ENCODE measurements at regions not wholly inside any gene's neighbourhood (a gene's known extent, or its start where the extent isn't known, plus 50 kb on each side); places are given as distances from the start of the nearest gene placed in this dataset.
"Not testable (repeated sequence)": the region's sequence is repeated elsewhere in the genome, so short reads cannot be mapped to it uniquely, and the experiment has no call there.

- in situ Hi-C loops (cut with HindIII; ENCODE audit: low sequenced_read_pairs), result no loop called here
These were observed 62.6 kb downstream of the PLXNA1 start for GRCh38 chr3:127045435-127046045.

GRCh38 chr3:127046690-127047089, 63.8 kb downstream of the PLXNA1 start:
- in situ Hi-C loops (cut with HindIII; ENCODE audit: low sequenced_read_pairs), result not testable (repeated sequence)

- in situ Hi-C loops (cut with HindIII; ENCODE audit: low sequenced_read_pairs), result no loop called here
These were observed 66.5 kb downstream of the PLXNA1 start for GRCh38 chr3:127049393-127049792.

GRCh38 chr3:127050733-127051132, 67.8 kb downstream of the PLXNA1 start:
- in situ Hi-C loops (cut with HindIII; ENCODE audit: low sequenced_read_pairs), result no loop called here

DNA sequence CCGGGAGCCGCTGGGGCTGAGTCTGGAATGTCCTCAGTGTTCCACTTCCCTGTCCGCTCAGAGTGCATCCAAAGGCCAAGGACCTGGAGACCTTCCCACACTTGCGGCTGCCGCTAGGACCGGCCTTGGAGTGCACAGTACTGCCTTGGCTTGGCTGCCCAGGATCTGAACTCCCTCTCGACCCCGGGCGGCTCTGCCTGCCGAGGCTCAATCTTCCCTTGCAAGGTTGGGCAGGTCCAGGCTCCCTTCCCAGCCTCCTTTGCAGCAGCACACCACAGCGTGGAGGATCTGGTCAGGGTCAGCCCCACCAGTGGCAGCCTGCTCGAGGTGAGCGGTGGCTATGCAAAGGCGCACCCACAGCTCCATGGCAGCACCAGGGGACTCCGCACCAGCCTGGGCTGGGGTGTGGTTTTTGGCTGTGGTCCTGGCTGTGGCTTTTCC, 69.2 kb downstream of the PLXNA1 start:
- in situ Hi-C loops (cut with HindIII; ENCODE audit: low sequenced_read_pairs), result no loop called here

DNA sequence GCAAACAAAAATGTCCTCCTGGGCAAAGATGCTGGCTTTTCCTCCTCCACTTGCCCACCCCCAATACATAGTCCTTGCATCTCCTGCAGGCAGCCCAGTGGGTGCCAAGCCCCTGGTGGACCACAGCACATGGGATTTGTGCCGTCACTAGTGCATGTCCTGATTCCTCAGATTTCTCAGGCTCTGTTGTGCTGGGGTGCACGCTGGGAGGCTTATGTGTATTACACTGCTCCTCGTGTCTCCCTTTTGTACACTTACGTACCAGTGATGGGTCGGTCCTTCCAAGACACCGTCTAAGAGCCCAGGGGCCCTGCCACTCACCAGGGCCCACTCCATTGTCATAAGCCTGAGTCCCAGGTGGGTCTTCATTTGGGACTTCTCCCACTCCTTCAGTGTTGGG, 70.1 kb downstream of the PLXNA1 start:
- in situ Hi-C loops (cut with HindIII; ENCODE audit: low sequenced_read_pairs), result no loop called here

DNA sequence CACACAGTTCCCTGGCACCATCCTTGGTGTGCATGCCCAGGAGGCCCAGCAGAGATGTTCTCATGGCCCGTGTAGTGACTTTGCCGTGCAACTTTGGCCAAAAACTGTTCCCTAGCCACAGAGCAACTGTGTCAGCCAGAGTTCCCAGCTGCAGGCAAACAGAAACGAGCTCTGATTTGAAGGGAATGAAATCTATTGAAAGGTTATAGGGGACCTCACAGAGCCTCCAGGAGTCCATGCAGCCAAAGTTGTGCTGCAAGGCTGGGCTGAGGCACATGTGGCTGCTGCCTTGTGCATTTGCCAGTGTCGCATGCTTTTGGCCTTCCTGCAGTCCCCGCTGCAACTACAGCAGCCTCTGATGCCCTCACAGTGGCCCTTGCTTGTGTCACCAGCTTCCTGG, 70.5 kb downstream of the PLXNA1 start:
- in situ Hi-C loops (cut with HindIII; ENCODE audit: low sequenced_read_pairs), result no loop called here

GRCh38 chr3:127053979-127054378, 71.1 kb downstream of the PLXNA1 start:
- in situ Hi-C loops (cut with HindIII; ENCODE audit: low sequenced_read_pairs), result no loop called here

- in situ Hi-C loops (cut with HindIII; ENCODE audit: low sequenced_read_pairs), result loop anchor here (5.0 kb wide), 1 partner anchor 66 kb away; no protein-coding TSS in a partner anchor
These were observed 73.4 kb downstream of the PLXNA1 start for GRCh38 chr3:127056281-127056680.

DNA sequence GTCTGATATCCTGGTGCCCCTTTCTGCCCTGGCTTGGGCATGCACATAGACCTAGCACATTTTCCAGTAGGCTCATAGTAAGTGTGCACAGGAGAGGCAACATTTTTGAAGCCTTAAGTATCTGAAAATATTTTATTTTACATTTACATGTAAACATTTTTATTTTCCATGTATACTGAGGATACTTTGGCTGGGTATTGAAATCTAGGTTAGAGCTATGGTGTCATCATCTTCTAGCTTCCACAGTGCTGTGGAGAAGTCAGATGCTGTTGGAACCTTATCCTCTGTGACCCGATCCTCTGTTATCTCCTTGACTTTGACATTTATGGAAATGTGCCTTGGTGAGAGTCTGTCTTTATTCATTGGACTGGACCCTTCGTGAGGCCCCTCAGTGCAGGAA, 74.1 kb downstream of the PLXNA1 start:
- in situ Hi-C loops (cut with HindIII; ENCODE audit: low sequenced_read_pairs), result loop anchor here (5.0 kb wide), 1 partner anchor 65 kb away; no protein-coding TSS in a partner anchor

DNA sequence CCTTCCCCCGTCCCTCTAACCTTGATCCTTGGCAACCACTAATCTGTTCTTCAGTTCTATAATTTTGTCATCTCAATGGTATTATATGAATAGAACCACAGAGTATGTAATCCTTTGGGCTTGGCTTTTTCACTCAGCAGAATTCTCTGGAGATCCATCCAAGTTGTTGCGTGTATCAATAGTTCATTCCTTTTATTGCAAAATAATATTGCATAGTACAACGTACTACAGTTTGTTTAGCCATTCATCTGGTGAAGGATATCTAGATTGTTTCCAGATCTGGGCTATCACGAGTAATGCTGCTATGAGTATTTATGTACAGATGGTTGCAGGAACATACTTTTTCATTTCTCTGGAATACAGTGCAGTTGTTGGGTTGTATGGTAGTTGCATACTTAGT, 76.2 kb downstream of the PLXNA1 start:
- in situ Hi-C loops (cut with HindIII; ENCODE audit: low sequenced_read_pairs), result loop anchor here (5.0 kb wide), 1 partner anchor 63 kb away; no protein-coding TSS in a partner anchor

DNA sequence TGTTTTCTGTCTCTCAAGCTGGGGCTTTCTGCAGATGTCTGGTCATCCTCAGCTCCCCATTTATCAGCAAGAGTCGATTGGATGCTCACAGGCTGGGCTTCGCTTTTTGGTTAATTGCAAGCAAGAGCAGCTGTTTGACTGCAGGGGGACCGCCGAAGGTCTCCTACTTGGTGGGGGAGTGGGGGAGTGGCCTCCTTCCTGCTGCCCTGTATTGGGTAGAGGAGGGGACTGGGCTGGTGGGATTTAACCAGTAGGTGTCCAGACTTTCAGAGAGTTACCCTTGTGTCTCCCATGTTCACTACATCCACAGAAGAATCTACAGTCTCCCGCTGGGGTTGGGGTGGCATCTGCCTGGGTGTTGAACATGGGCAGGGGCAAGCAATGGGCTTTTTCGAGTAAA, 78.7 kb downstream of the PLXNA1 start:
- in situ Hi-C loops (cut with HindIII; ENCODE audit: low sequenced_read_pairs), result no loop called here

GRCh38 chr3:127062926-127063325, 80.0 kb downstream of the PLXNA1 start:
- in situ Hi-C loops (cut with HindIII; ENCODE audit: low sequenced_read_pairs), result no loop called here

GRCh38 chr3:127063916-127064315, 81.0 kb downstream of the PLXNA1 start:
- in situ Hi-C loops (cut with HindIII; ENCODE audit: low sequenced_read_pairs), result no loop called here

DNA sequence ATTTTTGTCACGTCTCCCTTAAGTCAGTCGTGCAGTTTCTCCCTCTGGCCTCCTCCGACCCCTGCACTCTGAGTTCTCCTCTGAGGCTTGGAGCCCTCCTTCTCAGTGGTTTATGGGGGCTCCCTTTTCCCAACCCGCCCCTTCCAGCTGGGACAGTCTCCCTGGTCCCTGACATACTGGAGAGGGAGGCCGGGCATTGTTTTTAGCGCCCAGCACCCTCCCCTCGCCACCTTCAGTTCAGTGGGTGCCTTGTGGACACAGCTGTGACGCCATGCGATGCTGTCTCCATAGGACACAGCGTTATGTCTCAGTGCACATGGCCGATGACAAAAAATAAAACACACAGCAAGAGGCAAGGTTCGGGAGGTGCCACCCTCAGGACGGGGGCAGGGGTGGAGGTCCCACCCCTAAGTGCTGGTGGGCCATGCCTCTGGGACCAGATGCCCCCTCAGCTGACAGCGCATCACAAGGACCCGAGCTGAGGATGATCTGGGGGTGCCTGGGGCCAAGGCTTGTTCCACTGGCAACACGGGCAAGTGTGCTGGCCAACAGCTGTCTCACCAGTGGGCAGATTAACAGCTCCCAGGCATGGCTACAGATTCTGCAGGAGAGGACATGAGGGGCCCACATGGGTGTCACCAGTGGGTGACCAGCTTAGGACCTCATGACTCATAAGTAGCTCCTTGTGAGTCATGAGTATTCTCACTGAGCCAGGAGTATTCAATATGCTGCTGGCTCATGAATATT, 81.6 kb downstream of the PLXNA1 start:
- in situ Hi-C loops (cut with HindIII; ENCODE audit: low sequenced_read_pairs), result no loop called here

GRCh38 chr3:127065138-127065427, 82.2 kb downstream of the PLXNA1 start:
- in situ Hi-C loops (cut with HindIII; ENCODE audit: low sequenced_read_pairs), result no loop called here

- in situ Hi-C loops (cut with HindIII; ENCODE audit: low sequenced_read_pairs), result no loop called here
These were observed 82.8 kb downstream of the PLXNA1 start for GRCh38 chr3:127065561-127066290.

GRCh38 chr3:127066635-127067034, 83.7 kb downstream of the PLXNA1 start:
- in situ Hi-C loops (cut with HindIII; ENCODE audit: low sequenced_read_pairs), result no loop called here

DNA sequence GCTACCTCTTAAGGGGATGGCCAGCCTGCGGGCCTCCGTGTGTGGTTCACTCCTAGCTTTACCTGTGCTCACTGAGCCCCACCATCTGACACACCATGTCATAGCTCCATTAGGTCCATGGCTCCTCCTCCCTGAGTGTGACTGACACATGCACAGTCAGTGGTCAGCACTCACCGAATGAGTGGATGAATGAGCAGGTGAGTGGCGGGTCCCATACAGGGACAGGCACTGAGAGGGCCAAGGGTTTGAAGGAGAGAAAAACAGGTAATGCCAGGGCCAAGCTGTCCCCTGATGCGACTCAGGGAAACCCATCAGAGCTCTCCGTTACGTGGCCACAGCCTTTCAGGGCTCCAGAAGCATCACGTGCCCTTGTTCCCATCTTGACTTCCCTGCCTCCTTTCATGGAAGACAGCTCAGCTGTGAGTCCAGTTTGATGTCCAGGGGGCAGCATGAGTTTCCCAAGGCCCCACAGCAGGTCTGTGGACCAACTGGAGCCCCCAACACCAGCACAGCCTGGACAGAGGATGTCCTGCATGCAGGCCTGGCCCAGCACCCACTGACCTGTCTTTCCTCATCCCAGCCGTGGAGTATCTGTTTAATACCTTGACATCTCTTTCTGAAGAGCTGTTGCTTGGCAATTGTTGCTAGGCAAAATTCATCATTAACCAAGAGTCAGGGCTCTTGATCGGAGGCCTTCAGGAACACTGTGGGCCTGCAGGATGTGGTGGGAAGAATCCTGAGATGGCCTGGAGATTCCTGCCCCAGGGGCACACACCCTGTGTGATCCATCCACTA, 84.4 kb downstream of the PLXNA1 start:
- in situ Hi-C loops (cut with HindIII; ENCODE audit: low sequenced_read_pairs), result no loop called here

DNA sequence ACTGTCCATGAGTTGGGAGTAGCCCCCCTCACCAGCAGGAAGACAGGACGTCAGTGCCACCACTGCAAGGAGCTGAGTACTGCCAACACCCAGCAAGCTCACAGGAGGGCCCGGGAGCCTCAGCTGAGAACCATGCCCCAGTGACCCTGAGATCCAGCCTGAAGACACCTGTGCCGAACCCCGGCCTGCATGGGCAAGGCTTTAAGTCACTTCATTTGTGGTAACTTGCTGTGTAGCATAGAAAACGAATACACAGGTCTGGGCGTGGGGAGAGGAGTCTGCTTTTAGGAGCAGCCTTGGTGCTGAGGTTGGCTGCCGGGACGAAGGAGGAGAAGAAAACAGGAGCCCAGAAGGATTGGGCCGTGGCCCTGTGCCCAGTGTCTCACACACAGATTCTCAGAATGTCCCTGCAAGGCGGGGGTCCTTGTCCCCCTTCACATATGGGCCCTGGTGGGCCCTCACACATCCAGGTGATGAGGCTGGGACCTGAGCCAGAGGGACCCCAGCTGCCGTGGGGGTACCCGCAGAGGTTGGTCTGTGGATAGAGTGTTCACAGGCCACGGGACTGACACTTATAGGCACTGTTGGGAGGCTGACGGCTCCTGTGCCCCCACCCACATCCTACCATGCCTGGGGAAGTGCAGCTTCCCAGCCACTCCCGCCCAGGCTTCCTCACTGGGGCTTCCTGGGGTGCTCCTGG, 85.3 kb downstream of the PLXNA1 start:
- in situ Hi-C loops (cut with HindIII; ENCODE audit: low sequenced_read_pairs), result no loop called here

DNA sequence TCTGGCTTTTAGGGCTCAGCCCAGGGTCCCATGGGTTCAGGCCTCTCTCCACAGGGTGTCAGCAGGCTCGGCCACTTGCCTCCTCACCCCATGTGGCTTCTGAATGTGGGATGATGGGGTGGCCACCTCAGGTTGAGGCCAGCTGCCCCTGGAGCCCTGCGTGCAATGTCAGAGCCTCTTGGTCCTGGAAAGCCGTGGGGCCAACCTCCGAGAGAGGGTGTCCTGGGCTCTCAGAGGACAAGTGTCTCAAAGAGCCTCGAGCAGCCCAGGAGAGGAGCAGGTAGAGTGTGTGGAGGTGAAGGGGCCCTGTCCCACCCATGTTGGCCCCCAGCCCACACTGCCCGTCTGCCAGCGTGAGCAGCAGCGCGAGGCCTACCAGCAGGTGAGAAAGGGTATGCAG, 86.0 kb downstream of the PLXNA1 start:
- in situ Hi-C loops (cut with HindIII; ENCODE audit: low sequenced_read_pairs), result no loop called here

Measured in DLD1 (cell line).